HG03469 (cell line): ENCODE measurements at regions not wholly inside any gene's neighbourhood (a gene's known extent, or its start where the extent isn't known, plus 50 kb on each side); places are given as distances from the start of the nearest gene placed in this dataset.

Experiments used
- ATAC-seq: cut with Tn5 transposase; IDR thresholded peaks from one replicate; pipeline ENCODE4 v1.9.1; 2021; ENCODE audit warnings: mild to moderate bottlenecking, moderate library complexity, moderate number of reproducible peaks; ENCODE audit not compliant: unreplicated experiment

GRCh38 chr3:182384221-182384620, 409.1 kb upstream of the ATP11B start:
- ATAC-seq = no peak

DNA sequence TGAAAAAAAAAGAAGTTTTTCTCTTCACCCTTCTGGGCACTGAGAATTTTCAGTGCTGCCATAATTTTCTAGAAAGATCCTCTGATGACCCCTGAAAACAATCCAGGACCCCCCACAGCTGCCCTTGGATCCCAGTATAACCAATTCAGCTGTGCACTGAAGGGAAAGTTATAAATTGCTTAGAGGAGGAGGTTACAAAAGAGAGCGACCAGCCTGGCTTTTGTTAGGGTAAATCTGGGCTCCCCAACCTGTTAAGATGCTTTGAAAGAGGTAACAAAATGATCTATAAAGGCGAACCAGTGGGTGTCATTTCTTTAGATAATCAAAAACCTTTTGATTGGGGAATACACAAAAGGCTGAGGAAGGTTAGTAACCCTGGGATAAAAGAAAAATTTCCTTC, 407.9 kb upstream of the ATP11B start:
- no peak for ATAC-seq

DNA sequence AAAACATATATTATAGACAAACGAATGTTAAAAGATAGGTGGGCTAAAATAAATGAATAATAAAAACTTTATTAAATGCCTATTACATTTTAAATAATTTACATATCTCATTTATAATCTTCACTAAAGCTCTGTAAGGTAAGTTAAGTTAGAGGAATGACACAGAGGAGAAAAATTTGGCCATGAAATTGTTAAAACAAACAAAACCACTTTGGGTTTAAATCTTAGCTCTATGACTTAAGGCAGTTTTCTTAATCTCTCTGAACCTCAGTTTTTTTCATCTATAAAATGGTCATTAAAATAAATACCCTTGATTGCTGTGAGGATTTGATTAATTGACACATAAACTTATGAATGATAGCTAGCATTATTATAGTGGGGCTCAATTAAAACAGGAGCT, 404.8 kb upstream of the ATP11B start:
- ATAC-seq = no peak

- ATAC-seq = no peak
Observed at GRCh38 chr3:182389071-182389815, 404.1 kb upstream of the ATP11B start.

GRCh38 chr3:182390421-182390820, 402.9 kb upstream of the ATP11B start:
- ATAC-seq = no peak

GRCh38 chr3:182392182-182392937, 400.9 kb upstream of the ATP11B start:
- no peak for ATAC-seq

- no peak for ATAC-seq
Observed at GRCh38 chr3:182393151-182393550, 400.2 kb upstream of the ATP11B start.

GRCh38 chr3:182393830-182394367, 399.4 kb upstream of the ATP11B start:
- no peak for ATAC-seq

- ATAC-seq = no peak
Observed at GRCh38 chr3:182397164-182397563, 396.1 kb upstream of the ATP11B start.

- no peak for ATAC-seq
Observed at GRCh38 chr3:182399978-182400737, 393.1 kb upstream of the ATP11B start.

DNA sequence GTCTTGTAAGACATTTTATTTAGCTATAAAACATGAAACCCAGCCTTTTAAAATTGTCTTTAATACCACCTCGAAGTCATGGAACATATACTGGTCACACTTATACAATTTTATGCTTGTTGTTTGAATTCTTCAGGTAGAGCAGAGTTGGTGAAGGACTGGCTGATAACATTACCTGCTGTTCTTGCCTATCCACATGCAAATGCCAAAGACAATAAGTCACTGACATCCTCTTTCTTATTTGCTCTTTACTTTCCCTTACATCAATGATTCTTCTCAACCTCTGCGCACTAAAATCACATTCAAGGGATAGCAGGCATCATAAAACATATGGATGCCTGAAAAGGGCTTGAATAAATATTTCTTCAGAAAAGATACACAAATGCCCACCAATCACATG, 392.5 kb upstream of the ATP11B start:
- no peak for ATAC-seq

GRCh38 chr3:182404031-182404430, 389.3 kb upstream of the ATP11B start:
- no peak for ATAC-seq

- no peak for ATAC-seq
Observed at GRCh38 chr3:182405759-182406158, 387.5 kb upstream of the ATP11B start.

GRCh38 chr3:182406786-182407185, 386.5 kb upstream of the ATP11B start:
- no peak for ATAC-seq

DNA sequence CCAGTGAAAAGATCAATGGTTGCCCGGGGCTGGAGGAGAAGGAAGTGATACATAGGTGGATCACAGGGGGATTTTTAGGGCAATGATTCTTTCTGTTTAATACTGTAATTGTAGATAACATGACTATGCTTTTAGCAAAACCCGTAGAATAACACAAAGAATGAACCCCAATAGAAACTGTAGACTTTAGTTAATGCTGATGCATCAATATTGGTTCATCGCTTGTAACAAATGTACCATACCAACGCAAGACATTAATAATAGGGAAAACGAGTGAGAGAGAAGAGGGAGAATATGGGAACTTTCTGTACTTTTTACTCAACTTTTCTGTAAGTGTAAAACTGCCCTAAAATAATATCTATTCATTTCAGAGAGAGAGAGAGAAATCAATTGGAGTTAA, 383.3 kb upstream of the ATP11B start:
- ATAC-seq = no peak

DNA sequence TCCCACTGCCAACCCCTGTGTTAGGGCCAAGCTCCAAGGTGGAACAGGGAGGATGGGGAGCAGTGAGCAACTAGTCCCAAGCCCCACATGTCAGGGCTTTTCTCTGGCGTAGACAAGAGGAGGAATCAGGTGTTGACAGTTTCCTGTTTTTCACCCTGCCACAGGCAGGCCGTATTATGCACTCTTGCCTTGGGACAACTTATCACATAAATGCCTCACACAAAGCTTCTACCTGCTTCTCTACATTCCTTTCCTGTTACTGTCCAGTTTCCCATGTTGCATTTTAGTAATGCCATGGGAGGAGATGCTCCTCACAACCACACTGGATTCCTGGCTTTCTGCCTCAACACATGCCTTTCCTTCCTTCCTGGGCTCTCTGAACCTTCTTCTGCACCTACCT, 381.2 kb upstream of the ATP11B start:
- no peak for ATAC-seq

DNA sequence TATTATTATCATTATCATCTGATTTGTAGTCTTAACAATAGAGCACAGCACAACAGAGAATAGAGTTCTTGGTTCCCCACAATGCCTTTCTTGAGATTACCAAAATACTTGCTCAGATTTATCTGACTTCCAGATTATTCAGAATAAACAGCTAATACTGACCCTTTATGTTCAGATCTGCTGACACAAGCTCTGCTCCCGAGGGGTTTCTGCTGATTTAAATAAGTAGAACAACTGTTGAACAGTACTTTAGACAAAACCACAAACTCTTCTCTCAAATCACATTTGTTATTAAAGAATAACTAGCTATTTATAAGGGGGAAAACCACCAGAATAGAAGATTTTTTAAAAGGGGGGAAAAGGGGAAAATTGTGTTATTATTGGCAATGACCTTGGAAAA, 380.2 kb upstream of the ATP11B start:
- ATAC-seq = no peak

DNA sequence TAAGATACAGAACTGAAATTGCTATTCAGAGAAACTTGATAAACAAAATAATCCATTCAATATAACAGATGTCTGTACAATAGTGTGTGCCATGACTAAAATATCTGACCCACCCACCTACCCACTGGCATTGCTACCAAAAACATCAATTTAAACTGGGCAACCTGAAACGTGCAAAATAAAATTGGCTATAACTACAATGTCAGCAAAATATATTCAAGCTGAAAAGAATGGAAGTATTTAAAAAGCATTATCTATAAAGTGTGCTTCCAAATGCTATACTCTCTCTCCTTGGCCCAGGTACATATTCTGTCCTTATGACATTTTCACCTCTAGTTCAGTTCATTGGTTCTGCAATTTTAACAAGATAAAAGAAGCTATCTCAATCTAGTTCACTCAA, 379.6 kb upstream of the ATP11B start:
- ATAC-seq = no peak

DNA sequence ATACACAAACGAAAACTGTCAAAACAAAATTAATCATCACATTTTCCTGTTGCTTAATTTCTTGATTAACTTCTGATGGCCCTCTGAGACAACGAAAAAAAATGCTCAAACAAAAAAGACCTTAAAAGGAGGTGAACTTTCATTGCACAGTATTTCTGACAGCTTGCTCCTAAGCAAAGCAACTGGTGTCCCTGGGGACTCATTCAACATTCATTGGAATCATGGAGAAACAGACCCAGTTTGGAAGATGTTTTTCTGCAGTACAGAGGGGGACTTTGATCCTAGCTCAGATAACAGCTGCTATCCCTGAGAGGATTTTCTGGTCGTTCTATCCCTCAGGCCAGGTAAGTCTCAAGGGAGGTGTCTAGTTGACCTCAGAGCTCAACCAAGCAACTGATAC, 378.7 kb upstream of the ATP11B start:
- ATAC-seq = no peak

GRCh38 chr3:182420741-182421140, 372.6 kb upstream of the ATP11B start:
- ATAC-seq = no peak

DNA sequence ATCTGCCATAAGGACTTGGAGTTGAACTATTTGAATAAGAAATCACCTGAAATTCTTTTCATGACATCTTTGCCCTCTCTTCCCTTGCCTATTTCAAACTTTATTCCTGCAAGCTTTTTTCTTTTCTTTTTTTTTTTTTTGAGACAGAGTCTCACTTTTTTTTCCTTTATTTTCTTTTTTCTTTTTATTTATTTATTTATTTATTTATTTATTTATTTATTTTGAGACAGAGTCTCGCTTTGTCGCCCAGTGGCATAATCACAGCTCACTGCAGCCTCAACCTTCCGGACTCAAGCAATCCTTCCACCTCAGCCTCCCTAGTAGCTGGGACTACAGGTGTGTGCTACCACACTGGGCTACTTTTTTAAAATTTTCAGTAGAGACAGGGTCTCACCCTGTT, 369.3 kb upstream of the ATP11B start:
- ATAC-seq = no peak
